ENCODE measurements at regions not wholly inside any gene's neighbourhood (a gene's known extent, or its start where the extent isn't known, plus 50 kb on each side); places are given as distances from the start of the nearest gene placed in this dataset.
"Not testable (repeated sequence)": the region's sequence is repeated elsewhere in the genome, so short reads cannot be mapped to it uniquely, and the experiment has no call there.

DNA sequence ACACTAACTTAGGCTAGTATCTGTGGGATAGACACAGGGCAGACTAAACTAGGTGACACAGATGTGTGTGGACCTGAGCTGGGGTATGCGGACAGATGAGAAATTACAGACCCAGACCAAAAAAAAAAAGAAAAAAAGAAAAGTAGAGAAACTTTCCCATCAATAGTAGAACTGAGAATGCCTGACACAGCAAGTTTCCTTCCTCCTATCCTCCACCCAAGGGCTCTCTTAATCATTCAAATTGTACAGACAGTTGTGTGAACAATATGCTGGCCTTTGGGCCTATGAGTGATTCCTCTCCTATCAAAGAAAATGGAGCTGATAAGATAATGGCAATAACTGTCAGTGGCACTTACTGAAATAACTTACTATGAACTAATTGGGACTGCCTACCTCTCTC is 226.7 kb upstream of the PRDM1 start:
- H3K27me3 Mint-ChIP-seq (ENCODE audit: insufficient read depth): peaks cover 13% of the 10 kb centered on the region
- DNase-seq (ENCODE audit: low spot score): no peak
- H3K4me1 Mint-ChIP-seq (ENCODE audit: low read depth): peaks cover 14% of the 10 kb centered on the region
- intact Hi-C loops (cut with micrococcal nuclease): no loop called here
- no peak overlapping the region for H3K4me3 Mint-ChIP-seq
- peaks cover 19% of the 10 kb centered on the region for H3K9me3 Mint-ChIP-seq
- H3K27ac Mint-ChIP-seq: no peak overlapping the region
- H3K36me3 Mint-ChIP-seq (ENCODE audit: low read depth): peaks cover 7% of the 10 kb centered on the region

DNA sequence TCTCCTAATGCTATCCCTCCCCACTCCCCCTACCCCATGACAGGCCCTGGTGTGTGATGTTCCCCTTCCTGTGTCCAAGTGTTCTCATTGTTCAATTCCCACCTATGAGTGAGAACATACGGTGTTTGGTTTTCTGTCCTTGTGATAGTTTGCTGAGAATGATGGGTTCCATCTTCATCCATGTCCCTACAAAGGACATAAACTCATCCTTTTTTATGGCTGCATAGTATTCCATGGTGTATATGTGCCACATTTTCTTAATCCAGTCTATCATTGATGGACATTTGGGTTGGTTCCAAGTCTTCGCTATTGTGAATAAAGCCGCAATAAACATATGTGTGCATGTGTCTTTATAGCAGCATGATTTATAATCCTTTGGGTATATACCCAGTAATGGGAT is 227.5 kb upstream of the PRDM1 start:
- peaks cover 14% of the 10 kb centered on the region for H3K4me1 Mint-ChIP-seq (ENCODE audit: low read depth)
- H3K4me3 Mint-ChIP-seq; H3K27me3 Mint-ChIP-seq (ENCODE audit: insufficient read depth); H3K36me3 Mint-ChIP-seq (ENCODE audit: low read depth); H3K27ac Mint-ChIP-seq; intact Hi-C loops (cut with micrococcal nuclease); DNase-seq (ENCODE audit: low spot score): not testable (repeated sequence)
- H3K9me3 Mint-ChIP-seq: peaks cover 19% of the 10 kb centered on the region

GRCh38 chr6:105855433-105855832 is 230.7 kb upstream of the PRDM1 start:
- Mint-ChIP-seq H3K4me1 (ENCODE audit: low read depth) (peaks cover 14% of the 10 kb centered on the region), H3K9me3 (peaks cover 13% of the 10 kb centered on the region), H3K36me3 (ENCODE audit: low read depth) (peaks cover 6% of the 10 kb centered on the region), H3K4me3 (no peak overlapping the region), H3K27me3 (ENCODE audit: insufficient read depth) (no peaks in the 10 kb centered on the region), H3K27ac (no peak overlapping the region)
- intact Hi-C loops (cut with micrococcal nuclease): no loop called here
- no peak for DNase-seq (ENCODE audit: low spot score)

DNA sequence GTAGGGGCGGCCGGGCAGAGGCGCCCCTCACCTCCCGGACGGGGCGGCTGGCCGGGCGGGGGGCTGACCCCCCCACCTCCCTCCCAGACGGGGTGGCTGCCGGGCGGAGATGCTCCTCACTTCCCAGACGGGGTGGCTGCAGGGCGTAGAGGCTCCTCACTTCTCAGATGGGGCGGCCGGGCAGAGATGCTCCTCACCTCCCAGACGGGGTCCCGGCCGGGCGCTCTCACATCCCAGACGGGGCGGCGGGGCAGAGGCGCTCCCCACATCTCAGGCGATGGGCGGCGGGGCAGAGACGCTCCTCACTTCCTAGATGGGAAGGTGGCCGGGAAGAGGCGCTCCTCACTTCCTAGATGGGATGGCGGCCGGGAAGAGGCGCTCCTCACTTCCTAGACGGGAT is 232.2 kb upstream of the PRDM1 start:
- H3K36me3 Mint-ChIP-seq (ENCODE audit: low read depth); H3K9me3 Mint-ChIP-seq; H3K4me3 Mint-ChIP-seq; intact Hi-C loops (cut with micrococcal nuclease); H3K27me3 Mint-ChIP-seq (ENCODE audit: insufficient read depth); H3K27ac Mint-ChIP-seq; DNase-seq (ENCODE audit: low spot score): not testable (repeated sequence)
- peaks cover 12% of the 10 kb centered on the region for H3K4me1 Mint-ChIP-seq (ENCODE audit: low read depth)

DNA sequence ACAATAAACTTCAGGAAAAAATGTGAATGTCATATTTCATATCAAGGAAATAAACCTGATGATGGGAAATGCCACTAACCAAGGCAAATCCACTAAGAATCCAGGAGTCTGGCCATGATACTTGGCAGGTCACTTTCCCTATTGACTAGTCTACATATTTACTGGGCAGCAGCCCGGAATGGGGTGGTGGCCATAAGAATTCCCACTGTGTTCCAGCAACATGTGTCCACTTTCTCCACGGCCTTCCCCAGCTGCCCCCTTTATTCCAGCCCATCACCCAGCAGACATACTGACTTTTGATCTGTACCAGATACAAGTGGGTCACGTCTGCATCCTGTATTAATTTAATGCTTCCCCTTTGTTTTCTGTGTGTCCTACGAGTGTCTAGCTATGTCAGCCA is 234.5 kb upstream of the PRDM1 start:
- Mint-ChIP-seq H3K36me3 (ENCODE audit: low read depth) (peaks cover 6% of the 10 kb centered on the region), H3K27ac (no peak overlapping the region), H3K4me3 (no peak overlapping the region), H3K9me3 (no peaks in the 10 kb centered on the region), H3K4me1 (ENCODE audit: low read depth) (peaks cover 11% of the 10 kb centered on the region), H3K27me3 (ENCODE audit: insufficient read depth) (peaks cover 4% of the 10 kb centered on the region)
- intact Hi-C loops (cut with micrococcal nuclease): no loop called here
- no peak for DNase-seq (ENCODE audit: low spot score)

GRCh38 chr6:105851113-105851580 is 235.0 kb upstream of the PRDM1 start:
- DNase-seq (ENCODE audit: low spot score): no peak
- H3K36me3 Mint-ChIP-seq (ENCODE audit: low read depth): peaks cover 2% of the 10 kb centered on the region

DNA sequence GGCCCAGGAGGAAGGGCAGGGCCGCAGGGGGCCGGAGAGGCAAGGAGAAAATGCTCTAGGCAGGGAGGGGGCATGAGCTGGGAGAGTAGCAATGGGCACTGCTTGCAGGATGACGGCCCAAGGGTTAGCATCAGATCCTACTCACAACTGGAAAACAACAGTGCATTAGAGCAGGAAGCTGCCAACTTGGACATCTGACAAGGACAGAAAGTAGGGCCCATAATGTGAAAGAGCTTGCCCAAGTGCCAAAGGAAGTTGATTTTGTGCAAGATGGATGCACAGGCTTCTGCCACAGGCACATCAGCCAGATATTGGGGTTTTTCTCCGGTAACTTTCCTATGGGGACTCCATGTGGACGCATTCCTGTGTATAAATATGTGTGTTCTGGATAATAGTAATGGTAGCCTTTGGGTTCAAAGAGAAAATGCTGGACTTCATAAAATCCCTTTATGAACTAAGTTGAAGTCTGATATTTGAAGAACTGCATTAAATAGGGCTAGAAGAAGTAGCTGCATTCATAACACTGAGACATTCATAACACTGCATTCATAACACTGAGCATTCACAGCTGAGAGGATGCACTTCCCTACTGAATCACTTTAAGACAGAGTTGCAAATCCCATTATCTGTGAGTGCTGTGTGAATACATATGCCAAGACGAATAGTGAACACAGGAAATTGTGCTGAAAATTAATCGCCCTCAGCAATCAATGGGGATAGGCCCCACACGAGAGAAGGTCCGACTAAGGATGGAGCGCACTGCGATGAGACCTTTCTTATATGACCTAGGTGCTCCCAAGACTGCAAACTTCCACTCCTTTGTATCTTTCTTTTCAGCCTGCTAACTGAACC is 235.6 kb upstream of the PRDM1 start:
- no peak overlapping the region for H3K4me3 Mint-ChIP-seq
- no peaks in the 10 kb centered on the region for H3K9me3 Mint-ChIP-seq
- peaks cover 2% of the 10 kb centered on the region for H3K36me3 Mint-ChIP-seq (ENCODE audit: low read depth)
- H3K27ac Mint-ChIP-seq: no peak overlapping the region
- no peak for DNase-seq (ENCODE audit: low spot score)
- intact Hi-C loops (cut with micrococcal nuclease): no loop called here
- H3K4me1 Mint-ChIP-seq (ENCODE audit: low read depth): peaks cover 6% of the 10 kb centered on the region
- H3K27me3 Mint-ChIP-seq (ENCODE audit: insufficient read depth): peaks cover 4% of the 10 kb centered on the region

More at GRCh38 chr6:105851113-105851580, 235.0 kb upstream of the PRDM1 start:
- peaks cover 7% of the 10 kb centered on the region for H3K4me1 Mint-ChIP-seq (ENCODE audit: low read depth)
- intact Hi-C loops (cut with micrococcal nuclease): no loop called here
- no peak overlapping the region for H3K4me3 Mint-ChIP-seq
- peaks cover 4% of the 10 kb centered on the region for H3K27me3 Mint-ChIP-seq (ENCODE audit: insufficient read depth)
- no peak overlapping the region for H3K27ac Mint-ChIP-seq
- no peaks in the 10 kb centered on the region for H3K9me3 Mint-ChIP-seq

DNA sequence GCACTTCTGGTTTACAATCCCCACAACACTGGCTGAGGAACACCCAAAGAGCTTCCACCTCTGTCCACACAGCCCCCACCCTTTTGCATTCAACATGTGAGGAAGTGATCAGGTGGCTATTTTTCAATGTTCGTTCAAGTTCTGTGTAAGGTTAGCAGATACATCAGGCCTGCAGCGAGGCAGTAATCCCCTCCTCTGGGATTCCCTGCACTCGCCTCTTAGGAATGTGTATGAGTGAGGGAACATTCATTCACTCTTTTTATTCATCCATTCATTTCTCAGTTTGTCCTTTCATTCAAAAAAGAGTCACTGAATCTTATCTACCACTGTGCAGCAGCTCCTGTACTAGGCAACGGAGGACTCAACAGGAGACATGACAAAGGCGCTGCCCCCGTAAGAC is 236.4 kb upstream of the PRDM1 start:
- intact Hi-C loops (cut with micrococcal nuclease): no loop called here

DNA sequence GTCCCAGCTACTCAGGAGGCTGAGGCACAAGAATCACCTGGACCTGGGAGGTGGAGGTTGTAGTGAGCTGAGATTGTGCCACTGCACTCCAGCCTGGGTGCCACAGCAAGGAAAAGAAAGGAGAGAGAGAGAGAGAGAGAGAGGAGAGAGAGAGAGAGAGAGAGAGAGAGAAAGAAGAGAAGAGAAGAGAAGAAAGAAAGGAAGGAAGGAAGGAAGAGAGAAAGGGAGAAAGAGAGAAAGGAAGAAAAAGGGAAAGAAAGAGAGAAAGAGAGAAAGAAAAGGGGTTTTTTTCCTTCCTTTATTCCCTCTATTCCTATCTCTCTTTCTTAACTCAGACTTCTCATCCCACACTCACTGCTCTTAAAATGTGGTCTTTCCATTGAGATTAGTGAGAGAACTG is 238.7 kb upstream of the PRDM1 start:
- no peak overlapping the region for H3K27ac Mint-ChIP-seq
- intact Hi-C loops (cut with micrococcal nuclease): no loop called here

More for the DNA sequence above, 236.4 kb upstream of the PRDM1 start:
- DNase-seq (ENCODE audit: low spot score): no peak
- no peak overlapping the region for H3K4me3 Mint-ChIP-seq
- no peak overlapping the region for H3K27ac Mint-ChIP-seq
- H3K9me3 Mint-ChIP-seq: no peaks in the 10 kb centered on the region
- no peaks in the 10 kb centered on the region for H3K36me3 Mint-ChIP-seq (ENCODE audit: low read depth)
- peaks cover 6% of the 10 kb centered on the region for H3K4me1 Mint-ChIP-seq (ENCODE audit: low read depth)
- H3K27me3 Mint-ChIP-seq (ENCODE audit: insufficient read depth): peaks cover 4% of the 10 kb centered on the region

DNA sequence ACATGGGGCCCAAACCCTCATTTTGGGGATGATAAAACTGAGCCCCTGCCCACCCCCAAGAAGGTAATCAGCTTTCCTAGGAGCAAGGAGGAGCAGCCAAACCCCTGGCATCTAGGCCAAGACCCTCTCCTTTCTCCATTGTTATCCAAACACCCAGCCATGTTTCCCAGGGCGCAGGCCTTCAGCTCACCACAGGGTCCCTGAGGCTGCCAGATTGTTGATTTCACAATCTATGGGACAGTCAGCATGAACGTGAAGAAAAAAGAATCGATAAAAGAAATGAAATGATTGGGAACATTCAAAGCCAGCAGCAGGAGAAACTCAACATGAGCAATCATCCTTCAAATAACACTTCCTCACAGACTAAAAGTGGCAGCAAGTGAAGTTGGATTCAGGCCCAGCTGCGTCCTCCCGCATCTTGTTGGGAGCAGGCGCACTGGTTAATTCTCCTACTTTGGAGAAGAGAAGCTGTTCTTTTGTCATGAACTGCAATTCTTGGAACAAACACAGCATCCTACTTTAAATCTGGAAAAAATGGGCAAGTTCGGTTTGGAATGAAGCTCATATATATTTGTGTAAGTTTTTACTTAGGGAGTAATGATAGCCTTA is 241.8 kb upstream of the PRDM1 start:
- H3K36me3 Mint-ChIP-seq (ENCODE audit: low read depth): peaks cover 6% of the 10 kb centered on the region
- intact Hi-C loops (cut with micrococcal nuclease): no loop called here
- H3K4me3 Mint-ChIP-seq: no peak overlapping the region
- no peak overlapping the region for H3K27ac Mint-ChIP-seq
- H3K27me3 Mint-ChIP-seq (ENCODE audit: insufficient read depth): peaks cover 6% of the 10 kb centered on the region
- DNase-seq (ENCODE audit: low spot score): no peak
- peaks cover 6% of the 10 kb centered on the region for H3K9me3 Mint-ChIP-seq
- no peaks in the 10 kb centered on the region for H3K4me1 Mint-ChIP-seq (ENCODE audit: low read depth)

More for the DNA sequence above, 238.7 kb upstream of the PRDM1 start:
- Mint-ChIP-seq H3K4me1 (ENCODE audit: low read depth) (peaks cover 6% of the 10 kb centered on the region), H3K4me3 (no peak overlapping the region), H3K9me3 (no peaks in the 10 kb centered on the region), H3K27me3 (ENCODE audit: insufficient read depth) (peaks cover 4% of the 10 kb centered on the region), H3K36me3 (ENCODE audit: low read depth) (no peaks in the 10 kb centered on the region)
- no peak for DNase-seq (ENCODE audit: low spot score)

DNA sequence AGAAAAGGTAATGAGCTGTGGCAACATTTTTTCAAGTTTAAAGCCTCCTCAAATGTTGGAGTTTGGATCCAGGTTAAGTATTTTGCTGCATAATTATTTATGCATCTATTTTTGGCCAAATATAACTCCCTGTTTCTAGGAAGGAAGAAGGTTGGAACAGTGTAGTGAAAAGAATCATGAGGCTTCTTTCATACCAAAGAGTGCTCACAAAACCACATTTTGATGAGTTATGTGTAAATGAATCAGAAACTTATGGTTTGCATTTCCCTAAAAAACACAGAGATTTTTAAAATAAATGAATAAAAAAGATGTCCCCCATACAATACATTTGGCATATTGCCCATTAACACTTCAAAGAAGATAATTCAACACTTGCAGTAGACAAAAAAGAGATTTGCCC is 246.9 kb upstream of the PRDM1 start:
- H3K4me1 Mint-ChIP-seq (ENCODE audit: low read depth): peaks cover 21% of the 10 kb centered on the region
- H3K36me3 Mint-ChIP-seq (ENCODE audit: low read depth): peaks cover 8% of the 10 kb centered on the region
- H3K9me3 Mint-ChIP-seq: peaks cover 6% of the 10 kb centered on the region
- H3K27ac Mint-ChIP-seq: no peak overlapping the region
- no peak for DNase-seq (ENCODE audit: low spot score)
- no peak overlapping the region for H3K4me3 Mint-ChIP-seq
- peaks cover 3% of the 10 kb centered on the region for H3K27me3 Mint-ChIP-seq (ENCODE audit: insufficient read depth)
- intact Hi-C loops (cut with micrococcal nuclease): no loop called here

GRCh38 chr6:105838171-105838570 is 248.0 kb upstream of the PRDM1 start:
- Mint-ChIP-seq H3K27ac (no peak overlapping the region), H3K4me3 (no peak overlapping the region), H3K27me3 (ENCODE audit: insufficient read depth) (peaks cover 3% of the 10 kb centered on the region), H3K4me1 (ENCODE audit: low read depth) (peaks cover 27% of the 10 kb centered on the region), H3K9me3 (peaks cover 6% of the 10 kb centered on the region), H3K36me3 (ENCODE audit: low read depth) (peaks cover 10% of the 10 kb centered on the region)
- no peak for DNase-seq (ENCODE audit: low spot score)
- intact Hi-C loops (cut with micrococcal nuclease): no loop called here

DNA sequence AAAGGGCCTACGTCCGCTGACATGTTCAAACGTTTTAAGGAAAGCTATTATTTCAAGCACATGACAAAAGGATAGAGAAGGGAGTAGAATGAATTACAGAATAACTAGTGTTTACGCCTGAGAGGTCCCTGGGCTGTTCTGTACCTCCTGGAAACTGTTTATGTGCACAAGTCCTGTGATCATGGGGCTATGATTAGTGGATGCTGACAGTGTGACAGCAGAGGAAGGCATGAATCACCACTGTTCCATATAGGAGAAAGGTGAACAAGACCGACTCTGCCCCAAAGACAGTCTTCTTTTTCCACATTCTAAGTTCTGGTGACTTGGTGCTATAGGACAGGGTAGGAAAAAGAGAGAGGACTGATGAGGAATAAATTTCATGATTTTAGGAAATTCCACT is 249.2 kb upstream of the PRDM1 start:
- Mint-ChIP-seq H3K36me3 (ENCODE audit: low read depth) (peaks cover 10% of the 10 kb centered on the region), H3K4me3 (no peak overlapping the region), H3K27me3 (ENCODE audit: insufficient read depth) (peaks cover 3% of the 10 kb centered on the region), H3K9me3 (peaks cover 5% of the 10 kb centered on the region), H3K27ac (no peak overlapping the region), H3K4me1 (ENCODE audit: low read depth) (peaks cover 27% of the 10 kb centered on the region)
- intact Hi-C loops (cut with micrococcal nuclease): no loop called here
- no peak for DNase-seq (ENCODE audit: low spot score)
